MCF 10A (cell line): ENCODE measurements at regions not wholly inside any gene's neighbourhood (a gene's known extent, or its start where the extent isn't known, plus 50 kb on each side); places are given as distances from the start of the nearest gene placed in this dataset.

Experiments used
- BruUV-seq: library from RNA; stranded (reverse); fragments of 400-500 nt; replicated peaks from 2 replicates; lab custom pipeline; 2021; lab: Mats Ljungman, UMichigan
- CTCF ChIA-PET: fragments of 300-600 bp; sonication (Branson Sonifier 250); formaldehyde crosslinking; extraction: SDS; loops from one replicate; lab custom pipeline; 2021; ENCODE audit warnings: antibody characterized with exemption, inconsistent platforms; lab: Yijun Ruan, JAX
- POLR2A ChIA-PET: fragments of 300-600, 350-650 bp; sonication (Branson Sonifier 250); formaldehyde crosslinking; extraction: SDS; loops from one replicate; lab custom pipeline; 2020; ENCODE audit warnings: antibody characterized with exemption, inconsistent platforms; lab: Yijun Ruan, JAX
- DNase-seq: peaks from one replicate; pipeline ENCODE4 v3.0.0-alpha.2; 2018; ENCODE audit not compliant: unreplicated experiment
- H3K27ac Mint-ChIP-seq: one replicate; pipeline ENCODE4 v1.8.0; 2022; ENCODE audit warnings: mild to moderate bottlenecking, low read depth, mixed read lengths; ENCODE audit not compliant: unreplicated experiment
- H3K27me3 Mint-ChIP-seq: one replicate; pipeline ENCODE4 v1.8.0; 2022; ENCODE audit warnings: mixed read lengths; ENCODE audit not compliant: insufficient read depth, unreplicated experiment
- H3K36me3 Mint-ChIP-seq: one replicate; pipeline ENCODE4 v1.8.0; 2022; ENCODE audit warnings: mild to moderate bottlenecking, moderate library complexity, mixed read lengths; ENCODE audit not compliant: insufficient read depth, unreplicated experiment
- H3K4me1 Mint-ChIP-seq: one replicate; pipeline ENCODE4 v1.8.0; 2022; ENCODE audit warnings: mixed read lengths; ENCODE audit not compliant: insufficient read depth, unreplicated experiment
- H3K4me3 Mint-ChIP-seq: one replicate; pipeline ENCODE4 v1.8.0; 2022; ENCODE audit warnings: mild to moderate bottlenecking, moderate library complexity, mixed read lengths; ENCODE audit not compliant: unreplicated experiment
- H3K9me3 Mint-ChIP-seq: one replicate; pipeline ENCODE4 v1.8.0; 2022; ENCODE audit warnings: mixed read lengths; ENCODE audit not compliant: unreplicated experiment
- intact Hi-C: fragments of 100-400 bp; cut with micrococcal nuclease; formaldehyde crosslinking; loops from 2 replicates; pipeline ENCODE4 v1.14.1; 2022
- TF ChIP-seq, protein P1 (sequence below): fragments of 200-600 bp; IDR thresholded peaks from one replicate; pipeline ENCODE4 v1.8.0; 2022; ENCODE audit warnings: antibody characterized with exemption, mild to moderate bottlenecking; ENCODE audit not compliant: unreplicated experiment

DNA sequence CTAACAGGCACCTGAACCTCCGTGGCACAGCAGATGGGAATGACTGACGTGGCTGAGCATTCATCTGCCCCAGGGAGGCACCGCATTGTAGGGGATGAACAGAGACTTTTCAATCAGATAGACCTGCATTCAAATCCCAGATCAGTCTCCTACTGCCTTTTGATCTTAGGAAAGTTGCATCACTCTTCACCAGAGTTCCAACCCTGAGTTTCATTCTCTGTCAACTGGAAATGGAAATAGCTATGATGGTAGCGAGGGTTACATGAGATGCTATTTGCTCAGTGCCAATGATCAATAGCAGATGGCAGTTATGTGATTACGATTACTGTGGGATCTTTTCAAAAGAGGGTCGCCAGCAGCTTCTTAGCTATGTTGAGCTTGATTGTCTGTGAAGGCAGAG lies 189.3 kb upstream of the RFC3 start:
- CTCF ChIA-PET = interaction anchor here (1.6 kb wide), 1 partner anchor 15 kb away, joined by 3 read pairs; no protein-coding TSS in a partner anchor
- H3K9me3 Mint-ChIP-seq = no peaks in the 10 kb centered on the region
- no peak overlapping the region for H3K4me3 Mint-ChIP-seq
- BruUV-seq = no TSS peak
- POLR2A ChIA-PET = interaction anchor here (1.1 to 1.7 kb wide), 2 partner anchors 51 to 85 kb away, joined by 3 to 6 read pairs; no protein-coding TSS in a partner anchor
- DNase-seq = no peak
- TF ChIP-seq, protein P1, sequence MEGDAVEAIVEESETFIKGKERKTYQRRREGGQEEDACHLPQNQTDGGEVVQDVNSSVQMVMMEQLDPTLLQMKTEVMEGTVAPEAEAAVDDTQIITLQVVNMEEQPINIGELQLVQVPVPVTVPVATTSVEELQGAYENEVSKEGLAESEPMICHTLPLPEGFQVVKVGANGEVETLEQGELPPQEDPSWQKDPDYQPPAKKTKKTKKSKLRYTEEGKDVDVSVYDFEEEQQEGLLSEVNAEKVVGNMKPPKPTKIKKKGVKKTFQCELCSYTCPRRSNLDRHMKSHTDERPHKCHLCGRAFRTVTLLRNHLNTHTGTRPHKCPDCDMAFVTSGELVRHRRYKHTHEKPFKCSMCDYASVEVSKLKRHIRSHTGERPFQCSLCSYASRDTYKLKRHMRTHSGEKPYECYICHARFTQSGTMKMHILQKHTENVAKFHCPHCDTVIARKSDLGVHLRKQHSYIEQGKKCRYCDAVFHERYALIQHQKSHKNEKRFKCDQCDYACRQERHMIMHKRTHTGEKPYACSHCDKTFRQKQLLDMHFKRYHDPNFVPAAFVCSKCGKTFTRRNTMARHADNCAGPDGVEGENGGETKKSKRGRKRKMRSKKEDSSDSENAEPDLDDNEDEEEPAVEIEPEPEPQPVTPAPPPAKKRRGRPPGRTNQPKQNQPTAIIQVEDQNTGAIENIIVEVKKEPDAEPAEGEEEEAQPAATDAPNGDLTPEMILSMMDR = no peak
- no peaks in the 10 kb centered on the region for H3K27me3 Mint-ChIP-seq
- no peak overlapping the region for H3K27ac Mint-ChIP-seq
- H3K4me1 Mint-ChIP-seq = peaks cover 6% of the 10 kb centered on the region
- no peaks in the 10 kb centered on the region for H3K36me3 Mint-ChIP-seq
- intact Hi-C loops = no loop called here

DNA sequence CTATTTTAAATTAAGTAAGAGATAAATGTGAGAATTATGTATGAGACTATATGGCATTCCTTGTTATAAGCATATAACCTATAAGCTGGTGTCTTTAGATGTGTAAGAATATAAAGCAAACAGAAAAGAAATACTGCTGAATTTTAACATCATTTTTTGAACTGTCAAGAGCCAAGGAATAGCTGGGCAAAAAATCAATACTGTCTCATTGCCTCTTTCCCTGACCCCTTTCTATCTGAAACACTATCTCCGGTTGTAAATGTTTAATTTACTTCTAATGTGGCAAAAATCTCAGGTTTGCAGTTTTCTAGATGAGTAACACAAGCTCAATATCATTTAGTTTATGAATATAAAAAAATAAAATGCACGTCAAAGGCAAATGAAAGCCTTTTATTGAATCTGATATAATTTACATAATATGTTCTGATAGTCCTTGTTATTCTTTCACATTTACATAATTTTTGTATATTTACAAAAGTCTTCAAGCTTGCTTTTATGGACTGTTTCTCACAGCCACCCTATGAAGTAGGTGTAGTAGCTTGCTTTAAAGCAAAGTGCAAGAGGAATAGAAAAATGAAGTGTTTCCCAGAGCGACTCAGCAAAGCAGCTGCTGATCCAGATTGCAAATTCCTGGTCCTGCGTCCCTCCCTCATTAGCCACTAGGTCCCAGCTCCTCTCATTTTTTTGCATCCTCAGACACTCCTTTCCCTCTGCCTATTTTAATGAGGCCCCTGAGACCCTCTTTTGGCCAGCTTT lies 188.2 kb upstream of the RFC3 start:
- POLR2A ChIA-PET = interaction anchor here (0.6 to 1.7 kb wide), 4 partner anchors 50 to 117 kb away, joined by 3 to 6 read pairs (median 3); no protein-coding TSS in a partner anchor
- BruUV-seq = no TSS peak
- intact Hi-C loops = loop anchor here (10.0 kb wide), 1 partner anchor 95 kb away; no protein-coding TSS in a partner anchor
- H3K27ac Mint-ChIP-seq = no peak overlapping the region
- TF ChIP-seq, protein P1 = no peak
- DNase-seq = no peak
- H3K4me3 Mint-ChIP-seq = no peak overlapping the region
- no peaks in the 10 kb centered on the region for H3K9me3 Mint-ChIP-seq
- no peaks in the 10 kb centered on the region for H3K27me3 Mint-ChIP-seq
- CTCF ChIA-PET = interaction anchor here (0.6 to 1.6 kb wide), 2 partner anchors 16 to 1013 kb away, joined by 3 read pairs; no protein-coding TSS in a partner anchor
- no peaks in the 10 kb centered on the region for H3K36me3 Mint-ChIP-seq
- H3K4me1 Mint-ChIP-seq = peaks cover 17% of the 10 kb centered on the region

DNA sequence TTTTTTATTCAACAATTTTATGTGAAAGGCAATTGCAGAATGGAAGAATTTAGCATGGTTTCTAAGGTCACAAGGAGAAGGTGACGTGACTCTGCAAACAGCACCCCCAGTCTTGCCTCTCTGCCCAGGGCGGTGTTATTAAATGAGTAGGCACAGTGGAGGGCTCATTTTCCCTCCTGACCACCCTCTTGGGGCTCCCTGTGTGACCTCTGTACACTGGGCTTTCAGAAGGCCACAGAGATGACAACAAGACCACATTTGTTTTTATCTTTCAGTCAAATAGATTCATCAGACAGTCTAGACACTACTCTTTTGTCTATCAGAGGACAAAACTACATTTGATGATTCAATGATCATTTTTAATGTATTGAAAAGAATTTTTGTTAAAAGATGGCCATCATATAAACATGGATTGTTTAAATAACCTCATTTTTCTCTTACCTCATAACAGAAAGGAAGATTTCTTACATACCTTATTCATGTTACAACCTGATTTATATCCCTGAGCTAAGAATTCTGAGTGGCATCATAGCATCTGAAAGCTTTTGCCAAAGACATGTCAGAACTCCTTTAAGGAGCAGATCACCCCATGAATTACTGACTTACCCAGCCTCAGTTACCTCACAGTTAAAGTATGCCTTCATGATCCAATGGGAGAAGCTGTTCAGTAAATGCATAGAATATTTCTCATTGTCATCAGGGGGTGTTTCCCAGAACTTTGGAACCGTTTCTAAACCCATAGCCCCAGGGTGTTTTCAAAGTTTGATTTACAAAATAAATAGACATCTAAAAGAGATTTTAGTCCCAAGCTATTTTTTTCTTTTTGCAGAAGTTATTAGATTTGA lies 184.0 kb upstream of the RFC3 start:
- Mint-ChIP-seq H3K9me3 (no peaks in the 10 kb centered on the region), H3K27me3 (no peaks in the 10 kb centered on the region), H3K36me3 (no peaks in the 10 kb centered on the region), H3K4me3 (peak overlapping the region; percentile 41), H3K27ac (peak overlapping the region; percentile 89), H3K4me1 (peaks cover 33% of the 10 kb centered on the region)
- intact Hi-C loops = loop anchor here (10.0 kb wide), 1 partner anchor 91 kb away; no protein-coding TSS in a partner anchor
- TF ChIP-seq, protein P1 = no peak
- no TSS peak for BruUV-seq
- CTCF ChIA-PET = interaction anchor here (0.6 to 3.9 kb wide), 10 partner anchors 9 to 95 kb away, joined by 3 to 28 read pairs (median 4); no protein-coding TSS in a partner anchor
- peak; percentile 68 for DNase-seq
- POLR2A ChIA-PET = interaction anchor here (0.6 to 3.9 kb wide), 13 partner anchors 8 to 458 kb away, joined by 3 to 33 read pairs (median 4); no protein-coding TSS in a partner anchor
